ENCODE measurements at regions not wholly inside any gene's neighbourhood (a gene's known extent, or its start where the extent isn't known, plus 50 kb on each side); places are given as distances from the start of the nearest gene placed in this dataset.

DNA sequence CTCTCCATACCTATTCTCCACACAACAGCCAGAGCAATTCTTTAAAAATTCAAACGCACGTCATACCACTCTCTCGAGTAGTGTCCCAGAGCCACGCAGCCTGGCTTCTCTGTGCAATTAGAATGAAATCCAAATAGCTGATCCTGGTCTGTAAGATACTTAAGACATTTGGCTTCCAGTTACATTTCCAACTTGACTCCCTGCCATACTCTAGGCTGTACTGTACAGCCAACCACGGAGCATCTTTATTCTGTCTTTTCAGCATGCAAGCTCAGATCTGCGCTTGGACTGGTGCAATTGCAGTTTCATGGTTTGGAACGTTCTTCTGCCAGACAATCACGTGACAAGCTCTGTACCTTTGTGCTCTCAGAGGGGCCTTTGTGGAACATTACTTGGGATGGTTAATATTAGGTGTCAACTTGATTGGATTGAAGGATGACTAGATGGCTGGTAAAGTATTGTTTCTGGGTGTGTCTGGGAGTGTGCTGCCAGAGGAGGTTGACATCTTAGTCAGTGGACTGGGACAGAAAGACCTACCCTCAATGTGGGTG, 325.6 kb downstream of the SOX11 start:
- H3K27ac Mint-ChIP-seq, result no peak overlapping the region
- no peak overlapping the region for H3K14ac ChIP-seq (ENCODE audit: insufficient read depth, low read length)
- no peaks in the 10 kb centered on the region for H3K79me1 ChIP-seq (ENCODE audit: insufficient read depth, low read depth, low read length, poor library complexity, severe bottlenecking)
- H4K5ac ChIP-seq (ENCODE audit: insufficient read length, low read depth, low read length), result no peak overlapping the region
- H2BK120ac ChIP-seq (ENCODE audit: low read depth, low read length, poor library complexity, severe bottlenecking), result no peak overlapping the region
- no peak overlapping the region for H2AK5ac ChIP-seq (ENCODE audit: insufficient read length, low read length)
- H3K36me3 Mint-ChIP-seq (ENCODE audit: insufficient read depth in 1 of 3, low read depth in 3 of 3), result no peaks in the 10 kb centered on the region
- H2BK20ac ChIP-seq (ENCODE audit: low read depth, low read length, poor library complexity, severe bottlenecking), result no peak overlapping the region
- no peaks in the 10 kb centered on the region for H4K20me1 ChIP-seq (ENCODE audit: control insufficient read depth, insufficient read depth, insufficient read length)
- WGBS (ENCODE audit: extremely low coverage, insufficient read length, low lambda C conversion rate), result no CpG with 5 or more reads among the region's 8 CpGs
- H3K27me3 Mint-ChIP-seq (ENCODE audit: low read depth), result no peaks in the 10 kb centered on the region
- H3K56ac ChIP-seq (ENCODE audit: insufficient read length, low read depth, low read length), result no peak overlapping the region
- no peak for DNase-seq
- H2BK15ac ChIP-seq (ENCODE audit: low read depth, low read length), result no peak overlapping the region
- TF ChIP-seq CTCF (conservative IDR thresholded peaks at IDR 0.05), result no peak
- peaks cover 0 to 4% of the 10 kb centered on the region in 2 experiments; a peak in 1 of 4 replicates for H3K4me1 Mint-ChIP-seq
- no peak overlapping the region for H3K23ac ChIP-seq (ENCODE audit: insufficient read length, low read depth, low read length)
- H3K27ac ChIP-seq (ENCODE audit: insufficient read length, low read depth, low read length), result no peak overlapping the region
- no peaks in the 10 kb centered on the region for H3K9me3 Mint-ChIP-seq
- H2BK12ac ChIP-seq (ENCODE audit: insufficient read length, low read depth, low read length), result no peak overlapping the region
- no peak overlapping the region for H3K18ac ChIP-seq (ENCODE audit: insufficient read length, low read depth, low read length)
- no peak overlapping the region for H3K4me3 Mint-ChIP-seq
- no peaks in the 10 kb centered on the region for H3K79me2 ChIP-seq (ENCODE audit: insufficient read depth, low read length)
- H2BK5ac ChIP-seq (ENCODE audit: insufficient read length, low read length), result no peak overlapping the region
- no peak overlapping the region for H4K8ac ChIP-seq (replicated peaks; ENCODE audit: insufficient read length, low read depth, low read length)
- H3K4me2 ChIP-seq (ENCODE audit: insufficient read depth, insufficient read length, low read length), result no peak overlapping the region
- H3K4ac ChIP-seq (ENCODE audit: low read depth, low read length), result no peak overlapping the region
- no peak overlapping the region for H3T11ph ChIP-seq (ENCODE audit: low read length)
- no peaks in the 10 kb centered on the region for H3K23me2 ChIP-seq (ENCODE audit: insufficient read length, low read depth, low read length, poor library complexity, severe bottlenecking)
- no peak overlapping the region for H2AFZ ChIP-seq (ENCODE audit: low read length)
- H3K9me3 ChIP-seq (ENCODE audit: control insufficient read depth, low read depth, low read length), result no peaks in the 10 kb centered on the region
- H3K9ac ChIP-seq (ENCODE audit: extremely low read depth, insufficient read length, low read length), result no peak overlapping the region
- H3K27me3 ChIP-seq (ENCODE audit: insufficient read depth, low read length), result no peaks in the 10 kb centered on the region
- H3K4me1 ChIP-seq (ENCODE audit: insufficient read depth, low read length), result no peaks in the 10 kb centered on the region
- no peak overlapping the region for H4K91ac ChIP-seq (ENCODE audit: insufficient read length, low read depth, low read length)

All from H9 (cell line).